ENCODE measurements at regions not wholly inside any gene's neighbourhood (a gene's known extent, or its start where the extent isn't known, plus 50 kb on each side); places are given as distances from the start of the nearest gene placed in this dataset.

DNA sequence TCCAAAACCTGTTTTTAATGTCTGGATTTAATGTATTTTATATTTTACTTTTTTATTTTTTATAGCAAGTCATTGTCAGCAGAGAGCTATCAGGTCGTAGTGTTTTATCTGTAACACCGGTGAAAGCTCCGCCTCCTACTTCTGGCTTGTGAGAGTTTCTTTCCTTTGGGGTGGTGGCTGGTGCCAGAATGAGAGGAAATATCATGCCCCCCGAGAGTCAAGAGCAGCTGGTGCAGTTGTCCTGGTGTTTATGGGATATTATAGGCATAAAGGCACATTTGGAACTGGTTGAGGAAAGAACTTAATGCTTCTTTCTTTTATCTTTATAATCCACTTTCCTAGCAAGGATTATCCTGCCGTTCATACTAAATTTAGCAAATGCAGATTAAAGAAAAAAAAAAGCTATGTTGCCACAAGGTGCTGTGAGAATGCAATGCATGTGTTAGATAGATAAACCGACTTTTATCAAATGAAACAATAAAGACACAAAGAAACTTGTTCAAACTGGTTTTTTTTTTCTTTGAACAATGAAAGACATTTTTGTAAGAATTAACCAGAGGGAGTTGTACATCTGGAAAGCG is 260.1 kb upstream of the PLSCR5 start:
- intact Hi-C loops (cut with DNase I), result no loop called here
- no peak for DNase-seq

DNA sequence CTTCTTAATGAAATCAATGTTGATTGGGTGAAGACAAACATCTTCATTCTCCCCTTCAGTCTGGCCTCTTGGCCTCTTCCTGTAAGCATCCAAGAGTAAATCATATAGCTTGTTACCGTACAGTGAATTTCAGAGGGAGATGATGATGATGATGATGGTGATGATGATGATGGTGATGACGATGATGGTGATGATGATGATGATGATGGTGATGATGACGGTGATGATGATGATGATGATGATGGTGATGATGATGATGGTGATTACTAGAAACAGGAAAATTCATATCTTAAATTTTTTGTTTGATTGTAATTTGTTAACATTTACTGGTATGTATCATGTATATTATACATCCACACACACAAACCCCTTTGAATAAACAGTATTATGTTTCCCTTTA is 256.1 kb upstream of the PLSCR5 start:
- DNase-seq, result no peak
- intact Hi-C loops (cut with DNase I), result no loop called here

DNA sequence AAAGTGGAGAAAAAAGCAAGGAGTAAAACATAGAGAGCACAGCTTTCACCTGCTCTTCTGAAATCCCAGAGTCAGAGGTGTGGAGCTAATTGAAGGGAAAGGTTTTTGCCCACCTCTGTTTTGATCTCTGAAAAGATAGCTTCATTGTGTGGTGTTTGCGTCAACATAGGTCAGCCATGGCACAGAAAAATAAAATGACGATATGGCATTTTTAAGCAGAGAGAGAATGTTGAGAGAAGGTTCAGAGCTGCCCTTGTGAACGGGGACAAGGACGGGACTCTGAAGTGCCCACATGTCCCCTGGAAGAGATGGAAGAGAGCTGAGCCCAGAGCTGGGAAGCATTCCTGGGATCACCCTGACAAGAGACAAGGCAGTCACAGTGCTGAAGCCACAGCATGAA is 249.4 kb upstream of the PLSCR5 start:
- intact Hi-C loops (cut with DNase I), result no loop called here
- DNase-seq, result no peak

GRCh38 chr3:146851665-146852064 is 246.5 kb upstream of the PLSCR5 start:
- DNase-seq, result no peak
- intact Hi-C loops (cut with DNase I), result no loop called here

DNA sequence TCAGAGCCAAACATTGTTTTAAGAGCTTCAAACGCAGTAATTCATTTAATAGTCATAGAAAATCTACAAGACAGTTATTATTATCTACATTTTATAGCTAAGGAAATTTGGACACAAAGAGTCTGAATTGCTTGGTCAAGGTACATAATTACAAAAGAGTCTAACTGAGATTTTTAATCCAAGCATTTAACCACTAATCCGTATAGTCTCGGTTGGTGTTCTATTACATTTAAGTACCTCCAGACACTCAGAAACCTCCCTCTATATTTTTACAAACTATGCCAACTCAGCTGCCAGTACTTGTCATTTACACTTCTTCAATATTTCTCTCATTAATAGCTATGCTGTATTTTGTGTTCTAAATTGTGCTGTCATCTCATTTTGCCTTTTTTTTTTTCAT is 240.2 kb upstream of the PLSCR5 start:
- intact Hi-C loops (cut with DNase I), result no loop called here
- DNase-seq, result no peak

DNA sequence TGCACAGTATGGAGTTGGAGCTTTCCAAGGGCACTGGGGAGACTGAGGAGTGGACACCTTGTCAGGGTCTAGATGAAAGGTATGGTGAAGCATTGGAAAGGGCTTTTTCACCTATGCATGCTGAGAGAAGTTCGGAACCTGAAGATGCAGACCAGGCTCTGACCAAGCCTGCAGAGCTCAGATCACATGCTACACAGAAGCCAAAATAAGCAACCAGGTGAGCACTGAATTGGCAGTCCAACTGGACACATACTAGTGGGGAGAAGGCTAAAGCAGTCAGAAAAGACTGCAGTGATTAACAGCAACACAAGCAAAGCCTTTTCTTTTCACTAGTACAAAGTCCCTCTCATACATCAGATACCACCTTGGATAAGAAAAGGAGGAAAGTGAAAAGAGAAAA is 238.3 kb upstream of the PLSCR5 start:
- no peak for DNase-seq
- intact Hi-C loops (cut with DNase I), result no loop called here

DNA sequence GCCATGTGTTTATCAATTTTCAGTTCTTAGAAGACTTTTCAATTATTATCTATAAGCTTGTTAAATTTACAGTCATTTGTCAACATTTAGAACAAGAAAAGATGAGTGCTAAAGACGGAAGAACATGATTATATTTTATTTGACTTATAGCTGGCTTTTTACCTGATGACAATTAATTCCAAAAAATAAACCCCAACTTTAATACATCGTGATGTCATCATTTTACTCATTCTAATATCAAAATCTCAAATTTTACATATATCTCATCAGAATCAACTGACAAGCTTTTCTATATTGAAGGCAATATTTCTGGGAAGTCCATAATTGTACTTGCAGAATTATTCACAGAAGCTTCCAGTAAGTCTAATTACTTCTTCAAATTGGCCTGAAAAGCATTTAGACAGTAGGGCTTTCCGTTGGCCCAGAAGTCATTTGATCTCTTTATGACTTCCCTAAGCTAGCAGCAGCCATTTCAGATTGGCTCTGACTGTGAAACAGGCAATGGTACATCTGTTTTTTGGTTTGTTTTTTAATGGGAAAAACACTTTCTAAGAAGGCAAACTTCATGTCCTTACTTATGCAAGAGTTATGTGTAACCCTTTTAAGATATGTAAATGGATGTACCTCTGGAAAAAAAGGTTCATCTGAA is 234.7 kb upstream of the PLSCR5 start:
- intact Hi-C loops (cut with DNase I), result no loop called here
- no peak for DNase-seq

DNA sequence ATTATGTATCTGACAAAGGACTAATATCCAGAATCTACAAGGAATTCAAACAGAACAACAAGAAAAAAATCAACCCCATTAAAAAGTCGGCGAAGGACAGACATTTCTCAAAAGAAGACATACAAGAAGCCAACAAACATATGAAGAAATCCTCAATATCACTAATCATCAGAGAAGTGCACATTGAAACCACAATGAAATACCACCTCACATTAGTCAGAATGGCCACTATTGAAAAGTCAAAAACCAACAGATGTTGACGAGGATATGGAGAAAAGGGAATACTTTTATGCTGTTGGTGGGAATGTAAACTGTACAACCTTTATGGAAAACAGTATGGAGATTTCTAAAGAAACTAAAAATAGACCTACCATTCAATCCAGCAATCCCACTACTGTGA is 233.1 kb upstream of the PLSCR5 start:
- intact Hi-C loops (cut with DNase I), result no loop called here
- DNase-seq, result no peak

- DNase-seq, result no peak
- intact Hi-C loops (cut with DNase I), result no loop called here
Measured at GRCh38 chr3:146834917-146835316, 229.8 kb upstream of the PLSCR5 start.

DNA sequence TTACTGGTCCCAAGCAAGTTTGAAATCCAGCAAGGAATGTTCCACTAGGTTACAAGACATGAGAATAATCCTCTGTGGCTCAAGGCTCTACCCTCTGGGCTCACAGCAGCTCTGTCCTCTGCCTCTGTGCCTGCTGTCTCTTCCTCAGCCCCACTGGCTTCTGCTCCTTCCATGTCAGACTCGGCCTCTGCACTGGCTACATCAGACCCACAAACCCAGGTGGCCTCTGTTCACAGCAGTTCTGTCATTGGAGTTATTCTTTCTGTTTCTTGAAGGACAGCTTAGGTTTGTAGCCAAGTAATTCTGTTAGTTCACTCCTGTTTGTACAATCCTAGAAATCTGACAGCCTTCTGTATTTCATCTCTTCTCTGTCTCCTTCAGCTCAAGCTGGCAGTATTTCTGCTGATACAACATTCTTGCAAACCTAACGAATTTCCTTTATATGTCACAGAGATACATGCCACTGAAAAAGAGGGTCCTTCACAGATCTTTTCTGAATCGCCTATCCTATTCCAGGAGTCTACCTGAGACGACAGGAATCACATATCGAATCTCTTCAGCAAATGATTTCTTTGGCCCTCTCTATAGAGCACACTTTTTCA is 227.8 kb upstream of the PLSCR5 start:
- intact Hi-C loops (cut with DNase I), result no loop called here
- DNase-seq, result peak in 2 of 10 donors; percentile 22 to 29

DNA sequence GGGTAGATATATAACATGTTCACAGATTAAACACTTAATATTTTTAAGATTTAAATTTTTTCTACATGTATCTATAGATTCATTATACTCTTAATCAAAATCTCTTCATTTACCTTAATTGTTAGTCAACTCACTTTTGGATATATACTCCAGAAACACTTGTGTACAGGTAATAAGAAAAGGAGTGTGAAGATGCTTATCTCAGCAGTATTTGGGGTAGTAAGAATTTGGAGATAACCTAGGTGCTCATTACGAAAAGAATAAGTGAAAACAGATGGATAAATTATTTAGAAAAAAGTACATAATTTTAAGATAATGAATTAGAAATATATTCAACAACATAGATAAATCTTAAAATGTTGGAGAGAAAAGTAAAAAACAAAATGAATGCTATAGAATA is 226.5 kb upstream of the PLSCR5 start:
- intact Hi-C loops (cut with DNase I), result no loop called here
- DNase-seq, result no peak

GRCh38 chr3:146830231-146830630 is 225.1 kb upstream of the PLSCR5 start:
- intact Hi-C loops (cut with DNase I), result no loop called here
- no peak for DNase-seq

- no peak for DNase-seq
- intact Hi-C loops (cut with DNase I), result loop anchor here (10.0 kb wide), 1 partner anchor 367 kb away; no protein-coding TSS in a partner anchor
Measured at GRCh38 chr3:146827836-146828235, 222.7 kb upstream of the PLSCR5 start.

- intact Hi-C loops (cut with DNase I), result loop anchor here (10.0 kb wide), 1 partner anchor 371 kb away; no protein-coding TSS in a partner anchor
- no peak for DNase-seq
Measured at GRCh38 chr3:146823622-146824021, 218.5 kb upstream of the PLSCR5 start.

DNA sequence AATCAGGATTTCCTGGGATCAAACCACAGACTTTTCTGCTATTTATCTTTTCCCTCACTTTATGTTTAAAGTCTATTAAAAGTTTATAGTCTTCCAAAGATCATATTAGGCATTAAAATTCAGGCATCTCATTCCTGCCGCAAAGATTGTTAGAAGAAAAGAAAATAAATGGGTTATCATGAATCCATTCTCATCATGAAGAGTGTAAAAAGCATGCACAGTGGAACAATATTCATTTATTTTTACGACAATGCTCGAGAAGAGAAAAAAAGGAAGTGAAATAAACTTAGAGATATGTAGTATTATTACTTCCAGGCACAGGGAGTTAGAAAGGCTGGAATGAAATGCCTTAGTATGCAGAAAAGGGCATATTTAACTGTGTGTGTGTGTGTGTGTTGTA is 213.7 kb upstream of the PLSCR5 start:
- DNase-seq, result no peak
- intact Hi-C loops (cut with DNase I), result no loop called here

DNA sequence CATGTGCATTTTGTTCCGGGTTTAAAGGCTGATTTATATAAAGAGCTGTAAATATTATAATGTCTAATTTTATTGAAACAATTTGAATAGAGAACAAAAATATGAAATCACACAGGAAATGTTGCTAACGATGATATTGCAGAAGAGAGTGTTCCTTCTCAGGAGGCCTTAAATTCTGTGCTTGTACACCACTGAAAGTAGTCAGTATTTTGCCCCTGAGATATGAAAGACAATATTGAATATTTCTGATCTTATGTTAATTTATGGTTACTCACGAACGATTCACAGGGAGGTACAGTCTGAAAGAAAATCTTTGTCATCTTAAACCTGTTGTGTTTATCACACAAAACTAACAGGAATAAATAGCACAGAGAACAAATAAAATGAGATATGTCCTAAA is 213.2 kb upstream of the PLSCR5 start:
- intact Hi-C loops (cut with DNase I), result no loop called here
- no peak for DNase-seq

DNA sequence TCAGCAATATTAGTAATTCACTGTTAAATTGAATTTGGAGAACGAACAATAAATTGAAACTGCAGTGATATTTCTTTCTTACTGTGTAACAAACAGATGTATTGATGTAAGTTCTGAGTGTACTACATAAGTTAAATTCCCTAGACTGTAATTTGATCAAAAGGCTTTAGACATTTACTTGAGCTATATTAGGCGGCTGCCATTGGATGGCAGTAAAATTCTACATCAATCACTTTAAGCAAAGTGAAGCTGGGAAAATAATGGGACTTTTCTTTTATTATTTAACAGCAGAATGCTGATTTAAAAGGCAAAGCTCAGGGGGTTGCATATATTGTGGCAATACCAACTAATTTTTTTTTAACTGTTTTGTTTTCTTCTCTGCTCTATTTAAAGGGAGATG is 212.6 kb upstream of the PLSCR5 start:
- DNase-seq, result no peak
- intact Hi-C loops (cut with DNase I), result no loop called here

DNA sequence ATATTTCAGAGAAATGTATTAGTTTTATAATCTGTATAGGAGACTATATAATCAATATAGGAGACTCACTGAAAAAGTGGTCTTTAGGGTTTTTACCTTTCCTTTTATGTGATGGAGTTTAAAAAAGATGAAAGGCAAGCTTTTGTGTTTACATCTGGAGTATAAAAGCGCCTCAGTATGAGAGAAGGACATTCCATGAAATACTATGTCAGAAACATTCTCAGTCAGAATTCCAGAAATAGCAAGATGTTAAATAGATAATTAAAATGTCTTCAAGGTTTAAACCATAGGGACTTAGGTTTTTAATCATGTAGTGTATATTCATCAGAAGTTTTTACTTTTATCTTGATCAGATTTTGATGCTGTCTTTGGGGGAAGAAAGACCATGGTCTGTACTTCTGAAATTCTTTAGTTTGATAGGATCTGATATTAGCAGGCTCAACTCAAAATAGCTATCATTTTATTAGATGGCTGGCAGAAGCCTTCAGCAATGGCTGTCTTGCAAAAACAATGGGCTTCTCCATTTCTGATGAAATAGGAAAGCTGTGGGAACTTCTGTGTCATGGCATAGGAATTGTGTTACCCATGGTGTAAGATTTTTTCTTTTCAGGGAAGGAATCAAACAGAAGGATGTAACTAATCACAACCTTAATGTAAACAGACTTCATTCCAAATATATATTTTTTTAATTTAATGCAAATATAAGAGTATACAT is 209.6 kb upstream of the PLSCR5 start:
- DNase-seq, result no peak
- intact Hi-C loops (cut with DNase I), result no loop called here

- no peak for DNase-seq
- intact Hi-C loops (cut with DNase I), result no loop called here
Measured at GRCh38 chr3:146813496-146813895, 208.3 kb upstream of the PLSCR5 start.

- intact Hi-C loops (cut with DNase I), result no loop called here
- DNase-seq, result no peak
Measured at GRCh38 chr3:146803745-146804144, 198.6 kb upstream of the PLSCR5 start.

GRCh38 chr3:146801492-146801891 is 196.3 kb upstream of the PLSCR5 start:
- DNase-seq, result no peak
- intact Hi-C loops (cut with DNase I), result no loop called here

- intact Hi-C loops (cut with DNase I), result no loop called here
- DNase-seq, result no peak
Measured at GRCh38 chr3:146800484-146800883, 195.3 kb upstream of the PLSCR5 start.
